Psoas muscle (tissue), 7 donors: ENCODE measurements at regions not wholly inside any gene's neighbourhood (a gene's known extent, or its start where the extent isn't known, plus 50 kb on each side); places are given as distances from the start of the nearest gene placed in this dataset.

ENCODE experiments used
- ATAC-seq, 4 donors: fragments of 200-7000 bp; cut with Tn5 transposase; one replicate each; pipeline ENCODE4 v1.9.1; 2020; ENCODE audit warnings: moderate library complexity in 3 of 4, mild to moderate bottlenecking in 2 of 4
- DNase-seq, 2 donors: peaks; one replicate each; pipeline ENCODE4 v3.0.0-alpha.2; 2020
- H3K27ac ChIP-seq: fragments of 200-600 bp; one replicate; pipeline ENCODE4 v1.8.0; 2022
- H3K27me3 ChIP-seq, 3 donors: fragments of 200-600 bp in 1 of 3; one replicate each; pipeline versions ENCODE4 v1.6.1 to v1.8.0; 2013 to 2022; ENCODE audit warnings: low read length in 2 of 3, mild to moderate bottlenecking in 2 of 3, moderate library complexity in 1 of 3; ENCODE audit not compliant: insufficient read depth in 3 of 3
- H3K36me3 ChIP-seq, 2 donors: fragments of 200-600 bp in 1 of 2; one replicate each; pipeline versions ENCODE4 v1.6.1 to v1.8.0; 2013 to 2022; ENCODE audit warnings: low read depth in 1 of 2, mild to moderate bottlenecking in 1 of 2, moderate library complexity in 1 of 2; ENCODE audit not compliant: insufficient read depth in 1 of 2
- H3K4me1 ChIP-seq: fragments of 200-600 bp; one replicate; pipeline ENCODE4 v1.8.0; 2022
- H3K4me3 ChIP-seq: fragments of 200-600 bp; one replicate; pipeline ENCODE4 v1.8.0; 2022; ENCODE audit warnings: mild to moderate bottlenecking
- H3K9me3 ChIP-seq: fragments of 200-600 bp; one replicate; pipeline ENCODE4 v1.8.0; 2022
- WGBS, 3 donors: extraction: QIAGEN DNeasy Blood & Tissue Kit; methylation state at CpG; one replicate each; pipeline versions ENCODE4 v1.1.6 to v1.1.7; 2013; 5-methylcytosine and 5-hydroxymethylcytosine counted together
- intact Hi-C, 2 donors: fragments of 100-400 bp; cut with DNase I; formaldehyde crosslinking; loops; one replicate each; pipeline versions ENCODE4 v1.11.0 to v1.14.2; 2022
- TF ChIP-seq, protein P1 (sequence below): fragments of 200-600 bp; IDR thresholded peaks from one replicate; pipeline ENCODE4 v1.8.0; 2022; ENCODE audit warnings: antibody characterized with exemption
- donor health status: healthy with polysubstance abuse.
- donor health status: DM: no; HTN: no; CAD: no; lungs with moderate emphysema.
- donor health status: Bipolar disorder and iron deficiency.
- donor health status: healthy.
- donor health status: DM: yes; HTN: yes; CAD: no.
- donor health status: DM: no; HTN: no; CAD: no.
- donor health status: DM: yes; HTN: yes; CAD: no.

DNA sequence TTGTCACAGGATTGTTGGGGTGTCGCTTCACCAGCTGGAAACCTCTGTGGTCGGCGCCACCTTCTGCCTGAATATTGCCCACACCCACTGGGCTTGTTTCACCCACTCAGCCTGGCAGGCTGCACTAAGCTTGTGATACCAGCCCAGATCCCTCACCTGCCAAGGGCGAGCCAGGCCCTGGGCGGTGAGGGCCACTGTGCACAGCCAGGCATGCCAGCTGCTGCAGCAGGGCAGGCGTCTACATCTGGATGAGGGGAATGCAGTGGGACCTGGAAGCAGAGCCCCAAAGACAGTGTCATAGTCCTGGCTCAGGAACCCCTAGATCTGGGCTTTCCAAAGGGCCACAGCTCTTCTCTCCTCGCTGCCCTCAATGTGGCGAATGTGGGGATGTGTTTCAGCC lies 1307.5 kb downstream of the GRIK2 start:
- Histone ChIP-seq H3K4me1 (no peaks in the 10 kb centered on the region), H3K27ac (no peak overlapping the region), H3K36me3 (no peaks in the 10 kb centered on the region), H3K4me3 (no peak overlapping the region), H3K9me3 (no peaks in the 10 kb centered on the region), H3K27me3 (no peaks in the 10 kb centered on the region)
- DNase-seq (no peak), ATAC-seq (no peak)
- 83 to 94% (median 87%) methylated on average over 8 of the region's 8 CpGs for WGBS, 3 donors
- intact Hi-C loops, result no loop called here
- TF ChIP-seq, protein P1, sequence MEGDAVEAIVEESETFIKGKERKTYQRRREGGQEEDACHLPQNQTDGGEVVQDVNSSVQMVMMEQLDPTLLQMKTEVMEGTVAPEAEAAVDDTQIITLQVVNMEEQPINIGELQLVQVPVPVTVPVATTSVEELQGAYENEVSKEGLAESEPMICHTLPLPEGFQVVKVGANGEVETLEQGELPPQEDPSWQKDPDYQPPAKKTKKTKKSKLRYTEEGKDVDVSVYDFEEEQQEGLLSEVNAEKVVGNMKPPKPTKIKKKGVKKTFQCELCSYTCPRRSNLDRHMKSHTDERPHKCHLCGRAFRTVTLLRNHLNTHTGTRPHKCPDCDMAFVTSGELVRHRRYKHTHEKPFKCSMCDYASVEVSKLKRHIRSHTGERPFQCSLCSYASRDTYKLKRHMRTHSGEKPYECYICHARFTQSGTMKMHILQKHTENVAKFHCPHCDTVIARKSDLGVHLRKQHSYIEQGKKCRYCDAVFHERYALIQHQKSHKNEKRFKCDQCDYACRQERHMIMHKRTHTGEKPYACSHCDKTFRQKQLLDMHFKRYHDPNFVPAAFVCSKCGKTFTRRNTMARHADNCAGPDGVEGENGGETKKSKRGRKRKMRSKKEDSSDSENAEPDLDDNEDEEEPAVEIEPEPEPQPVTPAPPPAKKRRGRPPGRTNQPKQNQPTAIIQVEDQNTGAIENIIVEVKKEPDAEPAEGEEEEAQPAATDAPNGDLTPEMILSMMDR, result no peak

DNA sequence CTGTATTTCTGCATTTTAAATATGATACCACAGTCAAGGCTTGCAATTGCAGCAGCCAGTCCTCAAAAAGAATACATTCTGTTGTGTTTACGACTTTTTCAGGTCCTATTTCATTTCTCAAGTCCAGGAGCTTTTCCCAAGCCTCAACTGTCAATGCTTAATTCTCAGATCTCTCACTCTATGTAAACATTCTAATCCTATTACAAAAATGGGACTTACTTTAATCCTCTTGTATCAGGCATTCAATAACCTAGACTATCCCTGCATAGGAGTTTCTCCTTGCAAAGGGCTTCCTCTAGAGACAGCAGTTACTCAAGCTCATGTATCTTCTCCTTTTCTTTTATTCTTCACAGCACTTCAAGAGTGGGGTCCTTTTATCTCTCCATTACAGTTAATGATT lies 1293.0 kb downstream of the GRIK2 start:
- TF ChIP-seq, protein P1, result no peak
- DNase-seq (no peak), ATAC-seq (no peak)
- Histone ChIP-seq H3K27ac (no peak overlapping the region), H3K4me1 (no peaks in the 10 kb centered on the region), H3K4me3 (no peak overlapping the region), H3K36me3 (no peaks in the 10 kb centered on the region), H3K27me3 (no peaks in the 10 kb centered on the region), H3K9me3 (no peaks in the 10 kb centered on the region)
- WGBS, 3 donors, result 29 to 30% (median 30%) methylated on average over 1 of the region's 1 CpG
- intact Hi-C loops, result no loop called here

DNA sequence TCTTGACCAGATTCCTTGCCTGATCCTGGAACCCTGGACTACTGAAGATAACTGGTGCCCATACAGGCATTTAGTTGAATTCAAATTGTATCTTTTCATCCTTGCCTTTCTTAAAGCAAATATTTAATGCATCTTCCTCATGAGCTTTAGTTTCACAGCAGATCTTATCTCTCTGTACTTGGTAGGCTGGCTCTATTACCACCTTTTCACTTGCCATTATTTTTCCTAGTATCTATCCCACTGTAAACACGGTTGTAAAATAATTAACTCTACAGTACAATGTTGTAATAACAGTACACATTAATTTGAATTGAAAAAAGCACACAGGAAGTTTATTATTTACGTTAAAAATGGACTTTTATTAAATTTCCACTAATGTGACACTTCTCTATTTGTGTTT lies 1286.9 kb downstream of the GRIK2 start:
- no peaks in the 10 kb centered on the region for H3K27me3 ChIP-seq
- no peaks in the 10 kb centered on the region for H3K4me1 ChIP-seq
- intact Hi-C loops, result no loop called here
- H3K9me3 ChIP-seq, result no peaks in the 10 kb centered on the region
- no peaks in the 10 kb centered on the region for H3K36me3 ChIP-seq
- TF ChIP-seq, protein P1, result no peak
- no peak for DNase-seq
- ATAC-seq, result no peak
- WGBS, 3 donors, result 39 to 59% (median 42%) methylated on average over 2 of the region's 2 CpGs
- no peak overlapping the region for H3K27ac ChIP-seq
- no peak overlapping the region for H3K4me3 ChIP-seq

DNA sequence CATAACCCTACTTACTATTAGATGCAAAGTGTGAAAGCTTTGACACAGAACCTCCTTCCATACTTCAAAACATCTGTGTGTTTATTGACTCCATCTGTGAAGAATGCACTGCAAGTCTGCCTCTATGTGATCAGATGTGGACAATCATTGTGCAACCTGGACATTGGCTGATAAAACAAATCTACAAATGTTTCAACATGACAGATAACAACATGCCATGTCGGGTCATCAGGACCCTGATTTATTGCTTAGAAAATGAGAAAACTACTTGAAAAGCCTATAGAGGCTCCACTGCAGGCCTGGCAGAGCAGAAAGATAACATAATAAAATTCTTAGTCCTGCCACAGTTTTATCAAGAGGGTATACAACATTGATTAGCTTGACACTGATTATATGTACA lies 1286.4 kb downstream of the GRIK2 start:
- ATAC-seq, result no peak
- H3K27ac ChIP-seq, result no peak overlapping the region
- H3K36me3 ChIP-seq, result no peaks in the 10 kb centered on the region
- H3K9me3 ChIP-seq, result no peaks in the 10 kb centered on the region
- no peak overlapping the region for H3K4me3 ChIP-seq
- no peak for DNase-seq
- 45 to 71% (median 53%) methylated on average over 1 of the region's 1 CpG for WGBS, 3 donors
- no peaks in the 10 kb centered on the region for H3K4me1 ChIP-seq
- TF ChIP-seq, protein P1, result no peak
- no peaks in the 10 kb centered on the region for H3K27me3 ChIP-seq
- intact Hi-C loops, result no loop called here

DNA sequence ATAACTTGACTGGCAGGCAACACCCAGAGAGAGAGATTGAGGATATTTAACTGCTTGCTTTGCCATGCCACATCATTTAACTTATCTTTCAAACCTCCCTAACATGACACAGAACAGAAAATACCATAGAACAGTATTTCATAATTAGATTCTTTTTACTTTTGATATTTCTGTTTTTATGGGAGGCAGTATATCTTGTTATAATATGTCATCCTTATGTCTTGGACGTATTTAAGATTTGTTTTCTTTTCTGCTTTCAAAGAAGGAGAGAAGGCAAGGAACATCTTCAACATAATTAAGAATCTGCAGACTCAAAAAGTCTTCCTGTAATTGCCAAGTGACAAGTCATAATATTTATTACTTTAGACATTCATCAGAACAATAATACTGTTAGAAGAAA lies 1283.7 kb downstream of the GRIK2 start:
- DNase-seq (no peak), ATAC-seq (no peak)
- no peaks in the 10 kb centered on the region for H3K9me3 ChIP-seq
- H3K27me3 ChIP-seq, result no peaks in the 10 kb centered on the region
- no peaks in the 10 kb centered on the region for H3K36me3 ChIP-seq
- 43 to 50% (median 47%) methylated on average over 1 of the region's 1 CpG for WGBS, 3 donors
- no peaks in the 10 kb centered on the region for H3K4me1 ChIP-seq
- intact Hi-C loops, result no loop called here
- H3K27ac ChIP-seq, result no peak overlapping the region
- no peak overlapping the region for H3K4me3 ChIP-seq
- TF ChIP-seq, protein P1, result no peak
